Left lobe of liver (tissue), 2 donors: ENCODE measurements at regions not wholly inside any gene's neighbourhood (a gene's known extent, or its start where the extent isn't known, plus 50 kb on each side); places are given as distances from the start of the nearest gene placed in this dataset.

Experiments
- ATAC-seq: fragments of 200-7000 bp; cut with Tn5 transposase; one replicate; pipeline ENCODE4 v1.9.1; 2020; ENCODE audit warnings: mild to moderate bottlenecking, moderate library complexity
- DNase-seq: peaks from one replicate; pipeline ENCODE4 v3.0.0-alpha.2; 2020; ENCODE audit warnings: low spot score
- donor health status: DM: no; HTN: no; CAD: no; lungs with moderate emphysema.
- donor health status: DM: no; HTN: yes; CAD: no.

DNA sequence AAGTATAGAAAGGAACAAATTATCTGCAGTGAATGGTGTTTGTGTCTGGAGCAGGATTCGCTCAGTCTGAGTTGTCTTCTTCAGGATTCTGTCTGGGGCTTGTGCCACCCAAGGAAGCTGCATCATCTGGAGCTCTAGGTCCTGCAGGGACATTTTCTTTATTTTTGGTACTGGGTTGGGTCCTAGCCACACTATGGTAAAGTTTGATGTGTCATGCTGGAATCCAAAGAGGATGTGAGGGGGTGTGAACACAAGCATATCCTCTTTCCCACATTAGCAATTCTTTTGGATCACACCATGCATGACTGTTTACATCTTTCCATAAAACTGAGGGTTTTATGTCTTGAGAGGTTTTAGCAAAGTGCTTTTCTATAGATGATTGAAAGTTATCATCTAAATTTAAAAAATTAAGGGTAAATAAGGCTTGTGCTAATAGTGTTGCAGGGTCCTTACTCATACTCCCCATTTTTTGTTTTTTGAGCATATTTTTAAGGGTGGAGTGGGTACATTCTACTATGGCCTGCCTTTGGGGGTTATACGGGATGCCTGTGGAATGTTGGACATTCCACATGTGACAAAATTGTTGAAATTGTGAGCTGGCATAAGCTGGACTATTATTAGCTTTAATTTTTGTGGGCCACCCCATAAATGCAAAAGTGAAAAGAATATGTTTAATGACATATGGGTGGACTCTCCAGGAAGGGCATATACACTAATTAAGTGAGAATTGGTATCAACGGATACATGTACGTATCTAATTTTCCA lies 152.0 kb upstream of the HMCN1 start:
- ATAC-seq (no peak), DNase-seq (no peak)

DNA sequence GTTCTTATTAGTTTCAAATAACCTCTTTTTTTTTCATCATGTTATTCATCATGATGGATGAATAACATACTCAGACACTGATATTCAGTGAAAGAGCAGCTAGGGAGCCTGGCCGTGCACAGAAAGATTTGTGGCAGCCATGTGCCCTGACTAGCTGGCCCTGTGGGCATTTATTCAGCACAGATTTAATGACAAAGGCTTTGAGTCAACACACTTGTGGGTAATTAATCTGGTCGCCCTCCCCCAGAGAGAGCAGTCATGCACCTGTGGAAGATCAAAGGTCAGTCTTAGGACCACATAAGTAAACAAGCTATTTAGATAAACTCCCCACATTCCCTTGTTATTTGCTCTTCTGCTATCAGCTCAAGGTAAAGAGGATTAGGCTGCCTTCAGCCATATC lies 153.2 kb upstream of the HMCN1 start:
- DNase-seq, result no peak
- ATAC-seq, result no peak

DNA sequence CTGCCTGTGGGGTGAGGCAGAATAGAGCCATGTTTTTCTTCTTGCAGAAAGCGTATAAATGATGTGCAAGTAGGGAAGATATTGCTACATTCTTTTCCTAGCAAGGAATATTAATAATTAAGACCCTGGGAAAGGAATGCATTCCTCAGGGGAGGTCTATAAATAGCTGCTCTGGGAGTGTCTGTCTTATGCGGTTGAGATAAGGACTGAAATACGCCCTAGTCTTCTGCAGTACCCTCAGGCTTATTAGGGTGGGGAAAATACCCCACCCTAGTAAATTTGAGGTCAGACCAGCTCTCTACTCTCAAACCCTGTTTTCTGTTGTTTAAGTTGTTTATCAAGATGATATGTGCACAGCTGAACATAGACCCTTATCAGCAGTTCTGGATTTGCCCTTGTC lies 155.9 kb upstream of the HMCN1 start:
- DNase-seq (no peak), ATAC-seq (no peak)

DNA sequence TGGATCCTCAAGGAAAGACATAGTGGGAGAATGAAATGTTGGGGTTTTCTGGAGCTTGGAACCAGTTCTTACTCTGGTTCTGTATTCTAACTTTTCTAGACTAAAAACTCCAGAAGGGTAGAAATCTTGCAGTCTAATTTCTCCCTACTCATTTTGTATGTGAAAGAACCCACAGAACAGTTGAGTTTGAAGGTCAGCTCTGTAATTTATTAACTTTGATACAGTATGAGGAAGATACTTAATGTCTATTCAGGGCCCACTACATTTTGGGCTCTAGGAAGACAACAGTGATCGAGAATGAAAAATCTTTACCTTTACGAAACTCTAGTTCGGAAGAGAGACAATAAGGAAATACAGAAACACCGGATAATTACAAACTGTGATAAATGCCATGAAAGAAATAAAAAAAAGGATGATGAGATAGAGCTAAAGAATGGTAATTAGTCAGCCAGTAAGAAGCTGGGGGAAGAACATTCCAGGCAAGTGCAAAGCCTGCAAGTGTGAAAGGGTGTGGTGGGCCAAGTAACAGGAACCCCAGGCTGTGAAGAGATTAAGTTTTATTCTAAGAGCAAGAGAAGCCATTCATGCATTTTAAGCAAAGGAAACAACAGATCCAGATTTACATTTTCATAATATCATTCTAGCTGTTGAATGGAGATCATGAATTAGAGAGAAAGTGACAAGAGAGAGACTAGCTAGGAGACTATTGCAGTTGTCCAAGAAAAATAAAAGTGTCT lies 159.9 kb upstream of the HMCN1 start:
- DNase-seq (no peak), ATAC-seq (peak; percentile 37)

DNA sequence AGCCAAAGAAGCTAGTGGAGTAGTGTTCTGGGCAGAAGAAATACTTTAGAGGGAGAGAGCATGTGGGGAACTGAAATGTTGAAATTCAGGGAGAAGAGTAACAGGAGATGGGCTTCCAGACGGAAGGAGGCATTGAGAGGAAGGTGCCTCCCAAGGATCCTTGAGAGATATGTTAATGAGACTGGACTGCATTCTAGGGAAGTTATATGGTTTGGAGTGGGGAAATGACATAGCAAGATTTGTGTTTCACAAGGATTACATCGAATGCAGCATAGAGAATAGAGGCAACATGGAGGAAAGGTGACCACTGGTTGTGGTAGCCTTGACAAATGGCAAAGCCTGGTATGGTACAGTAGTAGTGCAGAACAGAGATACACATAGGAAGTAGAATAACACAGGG lies 160.5 kb upstream of the HMCN1 start:
- no peak for ATAC-seq
- DNase-seq, result no peak

DNA sequence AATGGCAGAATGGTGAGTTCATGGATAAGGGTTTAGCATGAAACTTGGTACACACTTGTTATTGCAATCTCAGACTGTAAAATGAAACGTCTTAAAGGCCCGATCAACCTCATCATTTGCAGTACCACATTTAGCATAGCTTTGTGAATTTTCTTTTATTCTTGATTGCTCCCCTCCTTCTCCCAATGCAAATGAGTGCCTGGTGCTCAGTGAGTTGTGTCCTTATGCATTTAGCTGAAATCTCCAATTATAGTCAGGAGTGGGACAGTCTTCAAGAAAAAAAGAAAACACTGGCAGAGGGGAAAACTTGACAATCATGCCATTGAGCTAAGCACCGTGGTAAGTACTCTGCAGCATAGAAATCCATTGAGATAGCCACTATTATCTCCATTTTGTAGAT lies 161.0 kb upstream of the HMCN1 start:
- no peak for DNase-seq
- no peak for ATAC-seq

DNA sequence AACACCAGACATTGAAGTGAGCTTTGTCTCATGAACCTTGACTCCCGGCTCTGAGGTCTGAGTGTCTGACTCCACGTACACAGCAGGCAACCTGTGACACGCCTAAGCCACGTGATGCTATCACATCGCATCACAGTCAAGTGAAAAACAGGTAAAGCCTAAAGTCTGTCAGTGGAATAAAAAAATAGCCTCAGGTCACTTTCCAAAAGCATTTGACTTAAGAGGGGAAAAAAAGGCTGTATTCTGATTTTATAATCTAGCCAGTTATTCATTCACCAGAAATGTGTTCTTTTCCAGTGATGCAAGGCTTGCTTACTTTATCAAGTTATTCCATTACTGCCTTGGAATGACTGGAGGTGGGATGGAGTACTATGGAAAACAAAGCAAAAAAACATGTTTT lies 163.2 kb upstream of the HMCN1 start:
- DNase-seq (no peak), ATAC-seq (peak; percentile 41)

DNA sequence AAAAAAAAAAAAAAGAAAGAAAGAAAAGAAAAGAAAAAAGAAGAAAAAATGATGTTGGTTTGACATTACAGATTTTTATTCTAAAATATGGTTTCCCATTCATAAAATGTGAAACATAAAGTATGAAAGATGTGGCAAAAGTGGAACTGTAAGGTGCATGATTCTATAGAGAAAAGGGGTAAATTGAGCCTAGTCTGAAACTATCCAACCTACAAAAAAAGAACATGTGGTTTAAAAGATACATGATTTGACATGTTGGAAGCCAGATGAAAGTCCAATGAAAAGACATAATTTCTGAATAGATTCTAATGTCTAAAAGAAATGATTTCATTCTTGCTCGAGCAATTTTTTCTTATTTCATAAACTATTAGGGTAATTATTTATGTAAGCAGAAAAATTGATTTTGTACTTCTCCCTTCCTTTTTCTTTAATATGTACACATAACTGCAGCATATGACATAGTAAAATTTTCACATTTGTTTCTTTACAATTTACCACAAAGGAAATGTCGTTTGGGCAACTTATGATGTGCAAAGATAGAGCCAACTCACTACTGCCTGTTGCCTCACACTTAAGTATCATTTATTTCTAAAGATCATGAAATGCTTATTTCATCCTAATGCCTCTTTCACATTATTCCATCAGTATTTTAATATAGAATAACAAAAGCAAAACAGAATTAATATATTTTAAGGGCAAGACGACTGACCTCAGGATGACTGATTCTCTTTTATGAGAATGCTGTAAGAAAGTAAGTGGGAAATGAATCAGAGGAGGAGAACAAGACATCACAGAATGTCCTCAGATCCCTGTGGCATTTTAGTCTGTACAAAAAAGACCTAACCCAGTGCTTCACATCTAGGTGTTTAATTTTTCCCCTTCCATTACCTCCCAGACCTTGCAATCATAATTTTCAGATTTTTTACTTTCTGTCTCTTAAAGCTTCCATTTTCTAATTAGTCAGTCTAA lies 165.8 kb upstream of the HMCN1 start:
- ATAC-seq (no peak), DNase-seq (no peak)

DNA sequence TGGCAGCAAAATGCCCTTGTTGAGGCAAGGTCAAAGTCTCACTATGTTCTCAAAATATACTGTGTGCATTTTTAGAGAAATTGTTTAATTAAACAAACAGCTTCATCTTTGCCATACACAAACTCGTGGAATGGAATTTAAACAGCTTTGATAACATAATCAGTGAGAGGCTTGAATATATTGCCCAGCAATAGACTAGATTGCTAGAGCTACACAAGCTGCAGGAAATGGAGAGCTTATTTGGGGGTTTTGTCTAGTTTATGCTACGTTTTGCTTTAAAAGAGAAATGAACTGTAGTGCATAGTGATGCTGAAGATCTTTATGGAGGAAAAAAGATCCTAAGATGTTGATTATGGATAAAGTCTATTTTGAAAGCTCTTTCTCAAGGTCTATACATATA lies 166.8 kb upstream of the HMCN1 start:
- DNase-seq (no peak), ATAC-seq (no peak)

DNA sequence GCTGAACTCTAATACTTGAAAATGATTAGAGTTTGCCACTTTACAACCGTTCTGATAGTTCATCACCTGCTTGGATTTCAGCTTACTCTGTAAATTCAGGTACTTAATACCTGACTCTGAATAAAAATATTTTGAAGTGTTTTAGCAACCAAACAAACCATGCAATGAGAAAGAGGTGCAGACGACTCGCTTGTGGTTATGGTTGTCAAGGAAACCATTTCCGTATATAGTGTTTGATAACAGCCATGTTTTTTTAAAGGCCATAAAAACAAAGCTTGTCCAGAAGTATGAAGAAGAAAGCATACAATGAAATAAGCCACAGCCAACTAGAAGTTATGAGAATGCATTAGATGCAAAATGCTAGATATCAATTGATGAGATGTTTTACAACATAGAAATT lies 167.2 kb upstream of the HMCN1 start:
- ATAC-seq (no peak), DNase-seq (no peak)

DNA sequence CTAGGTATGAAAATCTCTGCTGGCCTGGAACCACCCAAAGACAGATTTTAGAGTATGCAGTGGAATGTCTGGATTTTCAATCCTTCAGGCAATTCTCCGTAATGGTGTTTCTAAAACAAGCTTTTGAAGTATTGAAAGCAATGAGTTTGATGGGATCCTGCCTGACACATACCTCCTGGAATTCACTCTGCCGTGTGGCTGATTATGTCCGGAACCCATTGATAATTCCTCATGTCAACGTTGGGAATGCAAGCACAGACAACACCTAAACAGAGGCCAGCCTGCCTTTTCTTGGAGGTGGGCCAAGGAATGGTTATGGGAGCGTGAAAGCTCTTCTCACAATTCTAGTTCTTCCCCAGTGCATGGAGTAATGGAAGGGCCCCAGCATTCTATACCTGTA lies 168.9 kb upstream of the HMCN1 start:
- no peak for ATAC-seq
- DNase-seq, result no peak

DNA sequence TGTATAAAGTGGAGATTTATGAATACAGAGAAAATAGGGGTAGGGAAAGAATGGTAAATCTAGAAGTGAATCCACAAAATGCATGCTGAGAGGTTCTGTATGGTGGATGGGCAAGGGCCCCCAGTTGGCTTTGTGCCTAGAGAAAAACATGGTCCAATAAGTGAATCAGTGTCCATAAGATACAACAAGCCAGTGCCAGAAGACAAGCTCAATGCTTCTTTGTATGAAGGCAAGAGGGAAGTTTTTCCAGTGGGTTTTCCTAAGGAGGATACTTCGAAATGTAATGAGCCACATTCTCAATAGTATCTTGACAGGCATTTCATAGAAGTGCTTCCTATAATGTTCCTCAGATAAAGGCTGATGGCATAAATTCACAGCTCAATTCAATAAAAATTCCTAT lies 169.4 kb upstream of the HMCN1 start:
- no peak for ATAC-seq
- no peak for DNase-seq

DNA sequence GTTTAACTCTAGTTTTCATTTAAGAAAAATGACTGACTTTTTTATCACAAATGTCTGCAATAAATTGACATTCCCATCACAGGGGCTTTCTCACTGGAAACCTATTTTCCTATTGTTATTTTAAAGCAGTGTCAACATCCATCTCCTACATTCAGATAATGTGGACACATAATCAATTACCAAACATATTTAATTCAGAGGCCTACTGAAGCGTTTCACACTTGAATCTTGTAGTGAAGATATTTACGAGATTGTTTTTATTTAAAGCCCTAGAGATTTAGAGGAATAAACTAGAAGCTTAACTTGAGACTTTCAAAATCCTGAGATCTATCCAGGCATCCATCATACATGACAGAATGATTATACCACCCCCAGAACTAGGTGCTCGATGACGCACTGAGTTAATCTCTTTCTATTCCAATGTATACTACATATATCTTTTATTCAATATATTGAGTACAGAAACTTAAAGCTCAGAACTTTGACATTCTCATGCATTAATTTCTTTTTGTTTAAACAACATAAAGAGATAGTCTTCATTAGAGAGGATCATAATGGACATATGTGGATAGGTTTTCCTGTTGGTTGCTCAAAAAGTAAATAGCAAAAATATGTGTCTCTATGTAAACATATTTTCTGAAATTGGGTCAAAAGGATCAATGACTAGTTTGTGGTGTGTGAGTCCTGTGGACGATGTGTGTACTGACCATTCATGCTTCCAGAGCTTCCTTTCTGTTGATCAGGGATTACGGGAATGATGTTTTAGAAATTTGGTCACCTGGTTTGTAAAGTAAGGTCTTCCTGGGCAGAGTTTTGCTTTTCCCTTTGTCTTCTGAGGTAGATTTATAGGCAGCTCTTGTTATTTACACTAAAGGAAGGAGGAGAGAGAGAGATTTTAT lies 171.5 kb upstream of the HMCN1 start:
- ATAC-seq (no peak), DNase-seq (no peak)

DNA sequence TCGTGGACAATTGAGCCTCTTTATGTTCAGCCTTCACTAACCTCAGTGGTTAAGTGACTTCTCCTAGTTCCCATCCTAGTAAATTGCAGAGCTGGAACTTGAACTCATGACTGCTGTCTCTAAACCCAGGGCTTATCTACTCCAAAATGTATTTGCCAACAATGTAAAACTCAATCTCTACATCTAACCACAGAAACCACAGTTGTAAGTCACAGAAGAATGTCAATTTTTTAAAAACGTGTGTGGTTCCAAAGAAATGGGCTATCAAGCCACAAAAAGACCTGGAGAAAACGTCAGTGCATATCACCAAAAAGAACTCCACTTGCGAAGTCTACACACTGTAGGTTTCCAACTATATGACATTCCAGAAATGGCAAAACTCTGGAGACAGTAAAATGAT lies 172.6 kb upstream of the HMCN1 start:
- no peak for ATAC-seq

DNA sequence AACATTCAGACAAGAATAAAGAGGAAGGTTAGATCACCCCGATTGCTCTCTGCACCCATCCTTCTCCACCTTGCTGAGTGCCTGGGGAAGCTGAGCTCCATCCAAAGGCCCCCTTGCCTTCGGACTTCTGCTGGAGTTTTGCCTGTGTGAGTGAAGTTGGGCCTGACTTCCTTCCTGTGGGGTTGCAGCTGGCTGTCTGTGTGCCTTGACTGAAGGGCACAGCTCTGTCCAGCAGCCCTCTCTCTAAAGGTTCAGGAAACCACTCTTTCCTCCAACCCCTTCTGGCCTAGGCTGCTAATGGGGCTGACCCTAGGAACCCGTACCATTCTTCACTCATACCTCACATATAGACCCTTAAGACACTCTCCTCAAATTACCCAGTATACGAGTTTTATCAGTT lies 173.4 kb upstream of the HMCN1 start:
- DNase-seq, result no peak
- ATAC-seq, result no peak

More for the DNA sequence above, 172.6 kb upstream of the HMCN1 start:
- no peak for DNase-seq

DNA sequence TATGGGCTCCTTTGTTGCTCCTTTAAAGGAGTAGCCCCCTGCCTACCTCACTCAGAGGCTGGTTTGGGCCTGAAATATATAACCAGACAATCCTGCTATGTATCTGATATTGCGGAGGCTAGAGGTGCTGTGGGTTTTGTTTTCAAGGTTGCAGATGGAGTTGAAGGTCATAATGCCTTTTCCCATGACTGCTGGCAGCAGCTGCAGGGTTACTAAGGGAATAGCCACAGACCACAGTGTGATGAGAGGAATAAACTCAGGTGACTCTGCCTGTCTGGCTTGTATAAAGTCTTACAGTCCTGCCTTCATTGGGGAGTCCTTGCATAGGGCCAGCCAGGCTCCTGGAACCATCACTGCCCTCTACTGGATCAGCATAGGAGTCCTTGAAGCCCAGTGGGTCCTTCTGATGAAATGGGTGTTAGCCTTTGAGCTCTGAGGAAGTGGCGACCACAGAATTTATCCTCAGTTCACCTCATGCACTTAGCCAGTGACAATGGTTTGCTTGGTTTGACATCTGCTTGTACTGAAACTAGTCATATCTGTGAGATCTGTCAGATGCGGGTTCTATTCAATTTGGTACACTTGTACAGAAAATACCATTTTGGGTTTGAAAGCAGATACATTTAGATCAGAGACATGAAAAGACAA lies 174.4 kb upstream of the HMCN1 start:
- peak; percentile 51 for DNase-seq
- peak; percentile 96 for ATAC-seq

DNA sequence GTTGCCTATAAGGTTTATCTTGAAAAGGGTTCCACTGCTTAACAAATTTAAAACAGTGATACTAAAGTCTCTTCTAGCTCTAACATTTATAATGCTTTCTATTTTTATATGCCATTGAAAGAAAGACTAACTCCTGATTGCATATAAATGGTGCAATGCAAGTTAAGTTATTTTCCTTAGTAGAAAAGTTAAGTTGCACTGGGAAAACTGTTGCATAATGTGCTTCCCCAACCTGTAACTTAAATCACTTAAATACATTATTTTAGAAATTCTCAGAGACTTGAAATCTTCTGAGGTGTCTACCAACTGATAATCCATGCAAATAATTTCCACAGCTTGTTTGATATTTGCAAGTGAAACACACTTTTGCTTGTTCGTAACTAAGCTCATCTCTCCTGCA lies 175.0 kb upstream of the HMCN1 start:
- DNase-seq (no peak), ATAC-seq (no peak)

DNA sequence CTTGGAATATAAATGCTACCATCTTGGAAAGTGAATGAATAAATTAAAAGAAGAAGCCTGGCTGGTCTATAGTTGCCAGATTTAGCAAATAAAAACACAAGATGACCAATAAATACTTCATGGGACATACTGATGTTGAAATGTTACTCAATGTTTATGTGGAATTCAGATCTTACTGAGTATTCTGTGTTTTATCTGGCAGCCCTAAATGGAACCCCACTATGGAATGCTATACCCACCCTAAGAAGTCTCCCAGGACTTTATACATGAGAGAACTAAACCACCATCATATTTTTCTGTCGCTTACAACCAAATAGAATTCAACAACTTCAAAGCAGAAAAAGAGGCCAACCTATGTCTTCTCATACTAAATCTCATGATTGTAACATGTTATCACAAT lies 177.6 kb upstream of the HMCN1 start:
- DNase-seq, result no peak
- ATAC-seq, result no peak

DNA sequence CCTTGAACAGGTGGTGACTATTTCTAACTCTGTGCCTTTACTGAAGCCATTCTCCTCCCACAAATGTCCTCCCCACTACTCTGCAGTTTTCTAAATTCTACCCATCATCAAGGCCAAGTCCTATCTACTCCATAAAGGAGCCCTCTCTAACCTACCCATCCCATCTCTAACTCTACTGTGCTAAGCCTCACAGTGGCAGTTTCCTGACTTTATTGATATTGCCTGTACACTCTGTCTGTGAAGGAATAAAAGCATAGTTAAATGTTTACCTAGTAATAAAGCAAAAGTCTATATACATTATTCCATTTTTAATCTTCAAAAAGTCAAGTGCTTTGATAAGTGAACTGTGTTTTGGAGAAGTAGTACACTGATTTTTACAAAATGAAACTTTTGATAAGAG lies 178.4 kb upstream of the HMCN1 start:
- no peak for ATAC-seq
- DNase-seq, result no peak

DNA sequence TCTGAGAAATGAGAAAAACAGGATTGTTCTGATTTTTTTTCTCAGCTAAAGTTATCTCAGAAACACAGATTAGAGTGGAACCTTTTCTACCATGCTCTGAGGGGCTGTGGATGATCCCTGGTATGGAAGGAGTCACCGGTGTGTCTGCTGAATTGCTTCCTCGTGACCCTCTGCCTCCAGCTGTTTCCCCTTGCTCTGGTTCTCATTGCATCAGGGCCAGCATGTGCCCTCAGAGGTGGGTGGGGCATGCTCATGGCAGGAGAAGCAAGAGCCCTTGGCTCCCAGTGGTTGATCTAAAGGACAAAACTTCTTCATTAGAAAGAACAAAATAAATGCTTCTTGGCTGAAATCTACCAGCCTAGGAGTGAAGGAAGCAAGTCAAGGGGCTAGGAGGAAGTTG lies 183.2 kb upstream of the HMCN1 start:
- ATAC-seq (no peak), DNase-seq (no peak)
